ENCODE measurements at regions not wholly inside any gene's neighbourhood (a gene's known extent, or its start where the extent isn't known, plus 50 kb on each side); places are given as distances from the start of the nearest gene placed in this dataset.
A peak's percentile ranks its signal among the peaks of the same experiment; 100 is the strongest.

- DNase-seq = no peak
These were observed 260.8 kb upstream of the RRP15 start for GRCh38 chr1:218024211-218024720.

- DNase-seq = no peak
These were observed 259.6 kb upstream of the RRP15 start for GRCh38 chr1:218025454-218025853.

- DNase-seq = no peak
These were observed 257.9 kb upstream of the RRP15 start for GRCh38 chr1:218027152-218027551.

GRCh38 chr1:218030846-218031245 lies 254.2 kb upstream of the RRP15 start:
- no peak for DNase-seq

GRCh38 chr1:218031901-218032300 lies 253.2 kb upstream of the RRP15 start:
- peak in 3 of 58 donors; percentile 1 to 19 (median 4) for DNase-seq

GRCh38 chr1:218034468-218034867 lies 250.6 kb upstream of the RRP15 start:
- DNase-seq = no peak

- no peak for DNase-seq
These were observed 236.2 kb upstream of the RRP15 start for GRCh38 chr1:218048828-218049420.

GRCh38 chr1:218049641-218050040 lies 235.5 kb upstream of the RRP15 start:
- DNase-seq = no peak

GRCh38 chr1:218058730-218059129 lies 226.4 kb upstream of the RRP15 start:
- DNase-seq = no peak

- DNase-seq = no peak
These were observed 220.7 kb upstream of the RRP15 start for GRCh38 chr1:218064426-218064825.

- DNase-seq = no peak
These were observed 218.8 kb upstream of the RRP15 start for GRCh38 chr1:218066332-218066731.

- DNase-seq = no peak
These were observed 216.9 kb upstream of the RRP15 start for GRCh38 chr1:218068241-218068640.

- no peak for DNase-seq
These were observed 215.9 kb upstream of the RRP15 start for GRCh38 chr1:218069180-218069579.

- DNase-seq = no peak
These were observed 212.0 kb upstream of the RRP15 start for GRCh38 chr1:218073062-218073461.

GRCh38 chr1:218078916-218079315 lies 206.2 kb upstream of the RRP15 start:
- DNase-seq = no peak

GRCh38 chr1:218079347-218079746 lies 205.7 kb upstream of the RRP15 start:
- no peak for DNase-seq

GRCh38 chr1:218079820-218080219 lies 205.3 kb upstream of the RRP15 start:
- no peak for DNase-seq

- DNase-seq = no peak
These were observed 204.2 kb upstream of the RRP15 start for GRCh38 chr1:218080863-218081262.

- DNase-seq = no peak
These were observed 203.7 kb upstream of the RRP15 start for GRCh38 chr1:218081358-218081757.

- DNase-seq = no peak
These were observed 194.6 kb upstream of the RRP15 start for GRCh38 chr1:218090459-218090858.

- DNase-seq = no peak
These were observed 183.7 kb upstream of the RRP15 start for GRCh38 chr1:218101409-218101808.

GRCh38 chr1:218108034-218108433 lies 177.1 kb upstream of the RRP15 start:
- no peak for DNase-seq

GRCh38 chr1:218112862-218113261 lies 172.2 kb upstream of the RRP15 start:
- no peak for DNase-seq

- DNase-seq = no peak
These were observed 161.1 kb upstream of the RRP15 start for GRCh38 chr1:218123968-218124367.

Measured in anterior cingulate cortex (tissue), 58 donors.